ENCODE measurements at regions not wholly inside any gene's neighbourhood (a gene's known extent, or its start where the extent isn't known, plus 50 kb on each side); places are given as distances from the start of the nearest gene placed in this dataset.

DNA sequence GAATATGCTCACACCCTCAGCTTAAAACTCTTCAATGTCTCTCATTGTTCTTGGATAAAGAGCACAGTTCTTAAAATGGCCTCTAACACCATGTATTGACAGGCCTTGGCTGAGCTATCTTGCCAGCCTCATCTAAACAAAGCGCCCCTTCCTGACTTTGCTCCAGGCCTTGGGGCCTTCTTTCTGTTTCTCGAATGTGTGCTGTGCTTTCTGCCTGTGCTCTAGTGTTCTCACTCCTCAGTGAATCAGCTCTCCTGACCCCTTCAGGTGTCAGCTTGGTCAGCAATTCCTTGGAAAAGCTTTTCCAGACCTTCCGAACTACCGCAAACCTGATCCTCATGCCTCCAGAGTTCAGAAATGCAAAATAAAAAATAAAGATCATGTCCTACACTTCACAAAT, 346.3 kb upstream of the FSTL5 start:
- TF ChIP-seq, protein P1, sequence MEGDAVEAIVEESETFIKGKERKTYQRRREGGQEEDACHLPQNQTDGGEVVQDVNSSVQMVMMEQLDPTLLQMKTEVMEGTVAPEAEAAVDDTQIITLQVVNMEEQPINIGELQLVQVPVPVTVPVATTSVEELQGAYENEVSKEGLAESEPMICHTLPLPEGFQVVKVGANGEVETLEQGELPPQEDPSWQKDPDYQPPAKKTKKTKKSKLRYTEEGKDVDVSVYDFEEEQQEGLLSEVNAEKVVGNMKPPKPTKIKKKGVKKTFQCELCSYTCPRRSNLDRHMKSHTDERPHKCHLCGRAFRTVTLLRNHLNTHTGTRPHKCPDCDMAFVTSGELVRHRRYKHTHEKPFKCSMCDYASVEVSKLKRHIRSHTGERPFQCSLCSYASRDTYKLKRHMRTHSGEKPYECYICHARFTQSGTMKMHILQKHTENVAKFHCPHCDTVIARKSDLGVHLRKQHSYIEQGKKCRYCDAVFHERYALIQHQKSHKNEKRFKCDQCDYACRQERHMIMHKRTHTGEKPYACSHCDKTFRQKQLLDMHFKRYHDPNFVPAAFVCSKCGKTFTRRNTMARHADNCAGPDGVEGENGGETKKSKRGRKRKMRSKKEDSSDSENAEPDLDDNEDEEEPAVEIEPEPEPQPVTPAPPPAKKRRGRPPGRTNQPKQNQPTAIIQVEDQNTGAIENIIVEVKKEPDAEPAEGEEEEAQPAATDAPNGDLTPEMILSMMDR (IDR thresholded peaks at IDR 0.05), result no peak
- TF ChIP-seq, protein P2, sequence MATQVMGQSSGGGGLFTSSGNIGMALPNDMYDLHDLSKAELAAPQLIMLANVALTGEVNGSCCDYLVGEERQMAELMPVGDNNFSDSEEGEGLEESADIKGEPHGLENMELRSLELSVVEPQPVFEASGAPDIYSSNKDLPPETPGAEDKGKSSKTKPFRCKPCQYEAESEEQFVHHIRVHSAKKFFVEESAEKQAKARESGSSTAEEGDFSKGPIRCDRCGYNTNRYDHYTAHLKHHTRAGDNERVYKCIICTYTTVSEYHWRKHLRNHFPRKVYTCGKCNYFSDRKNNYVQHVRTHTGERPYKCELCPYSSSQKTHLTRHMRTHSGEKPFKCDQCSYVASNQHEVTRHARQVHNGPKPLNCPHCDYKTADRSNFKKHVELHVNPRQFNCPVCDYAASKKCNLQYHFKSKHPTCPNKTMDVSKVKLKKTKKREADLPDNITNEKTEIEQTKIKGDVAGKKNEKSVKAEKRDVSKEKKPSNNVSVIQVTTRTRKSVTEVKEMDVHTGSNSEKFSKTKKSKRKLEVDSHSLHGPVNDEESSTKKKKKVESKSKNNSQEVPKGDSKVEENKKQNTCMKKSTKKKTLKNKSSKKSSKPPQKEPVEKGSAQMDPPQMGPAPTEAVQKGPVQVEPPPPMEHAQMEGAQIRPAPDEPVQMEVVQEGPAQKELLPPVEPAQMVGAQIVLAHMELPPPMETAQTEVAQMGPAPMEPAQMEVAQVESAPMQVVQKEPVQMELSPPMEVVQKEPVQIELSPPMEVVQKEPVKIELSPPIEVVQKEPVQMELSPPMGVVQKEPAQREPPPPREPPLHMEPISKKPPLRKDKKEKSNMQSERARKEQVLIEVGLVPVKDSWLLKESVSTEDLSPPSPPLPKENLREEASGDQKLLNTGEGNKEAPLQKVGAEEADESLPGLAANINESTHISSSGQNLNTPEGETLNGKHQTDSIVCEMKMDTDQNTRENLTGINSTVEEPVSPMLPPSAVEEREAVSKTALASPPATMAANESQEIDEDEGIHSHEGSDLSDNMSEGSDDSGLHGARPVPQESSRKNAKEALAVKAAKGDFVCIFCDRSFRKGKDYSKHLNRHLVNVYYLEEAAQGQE (IDR thresholded peaks at IDR 0.05; ENCODE audit: insufficient read depth in 1 of 2, low read depth in 2 of 2, low read length in 1 of 2), result no peak
- TF ChIP-seq POLR2AphosphoS5 (IDR thresholded peaks at IDR 0.05; ENCODE audit: low read depth, low read length), result no peak

Measured in Panc1 (cell line).